Renal pelvis (tissue), 1 donor: ENCODE measurements at regions not wholly inside any gene's neighbourhood (a gene's known extent, or its start where the extent isn't known, plus 50 kb on each side); places are given as distances from the start of the nearest gene placed in this dataset.
"Not testable (repeated sequence)": the region's sequence is repeated elsewhere in the genome, so short reads cannot be mapped to it uniquely, and the experiment has no call there.

Experiments
- DNase-seq: peaks from one replicate; pipeline ENCODE4 v3.0.0-alpha.2; 2013

DNA sequence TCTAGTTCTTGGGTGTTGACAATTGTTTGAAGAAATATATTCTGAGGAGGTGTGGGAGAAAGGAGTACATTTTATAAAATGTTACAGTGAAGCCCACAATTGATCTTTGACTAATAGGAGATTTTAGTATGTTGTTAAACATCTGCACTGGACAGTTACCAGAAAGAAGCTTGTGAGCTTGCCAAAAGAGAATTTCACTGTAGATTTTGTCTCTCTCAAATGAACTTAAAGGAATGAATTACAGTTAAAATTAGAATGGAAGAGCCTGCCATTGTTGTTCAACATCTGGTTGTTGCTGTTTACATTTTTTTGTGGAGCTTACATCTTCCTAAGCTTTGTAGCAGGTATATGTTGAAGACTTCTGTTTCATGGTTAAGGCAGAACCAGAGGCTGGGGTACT is 620.5 kb upstream of the CCDC179 start:
- no peak for DNase-seq

DNA sequence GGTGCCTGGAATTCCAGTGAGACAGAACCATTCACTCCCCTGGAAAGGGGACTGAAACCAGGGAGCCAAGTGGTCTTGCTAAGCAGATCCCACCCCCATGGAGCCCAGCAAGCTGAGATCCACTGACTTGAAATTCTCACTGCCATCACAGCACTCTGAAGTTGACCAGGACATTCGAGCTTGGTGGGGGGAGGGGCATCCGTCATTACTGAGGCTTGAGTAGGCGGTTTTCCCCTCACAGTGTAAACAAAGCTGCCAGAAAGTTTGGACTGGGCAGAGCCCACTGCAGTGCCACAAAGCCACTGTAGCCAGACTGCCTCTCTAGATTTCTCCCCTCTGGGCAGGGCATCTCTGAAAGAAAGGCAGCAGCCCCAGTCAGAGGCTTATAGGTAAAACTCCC is 623.9 kb upstream of the CCDC179 start:
- DNase-seq, result peak; percentile 2

DNA sequence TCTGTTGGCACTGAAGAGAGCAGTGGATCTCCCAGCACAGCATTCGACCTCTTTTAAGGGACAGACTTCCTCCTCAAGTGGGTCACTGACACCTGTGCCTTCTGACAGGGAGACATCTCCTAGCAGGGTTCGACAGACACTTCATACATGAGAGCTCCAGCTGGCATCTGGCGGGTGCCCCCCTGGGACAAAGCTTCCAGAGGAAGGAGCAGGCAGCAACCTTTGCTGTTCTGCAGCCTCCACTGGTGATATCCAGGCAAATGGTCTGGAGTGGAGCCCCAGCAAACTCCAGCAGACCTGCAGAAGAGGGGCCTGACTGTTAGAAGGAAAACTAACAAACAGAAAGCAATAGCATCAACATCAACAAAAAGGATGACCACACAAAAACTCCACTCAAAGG is 624.3 kb upstream of the CCDC179 start:
- not testable (repeated sequence) for DNase-seq

- DNase-seq, result no peak
These were observed 630.4 kb upstream of the CCDC179 start for GRCh38 chr11:23490557-23491235.

GRCh38 chr11:23494981-23495380 is 634.7 kb upstream of the CCDC179 start:
- no peak for DNase-seq

DNA sequence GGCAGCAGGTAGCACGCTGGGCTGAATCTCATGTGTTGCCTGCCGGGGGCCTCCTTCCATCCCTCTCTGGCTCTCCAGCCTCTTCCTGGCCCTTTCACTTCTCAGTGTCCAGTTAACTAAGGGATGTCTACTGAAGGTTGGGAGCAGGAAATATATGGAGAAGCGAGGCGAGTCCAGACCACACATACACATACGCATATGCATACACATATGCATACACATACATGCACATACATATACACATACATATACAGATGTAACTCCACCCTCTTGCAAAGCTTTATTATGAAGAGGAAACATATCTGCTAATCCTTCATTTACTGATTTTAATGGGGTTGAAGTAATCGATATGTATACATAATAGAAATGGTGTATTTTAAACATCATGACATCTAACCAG is 636.1 kb upstream of the CCDC179 start:
- no peak for DNase-seq

DNA sequence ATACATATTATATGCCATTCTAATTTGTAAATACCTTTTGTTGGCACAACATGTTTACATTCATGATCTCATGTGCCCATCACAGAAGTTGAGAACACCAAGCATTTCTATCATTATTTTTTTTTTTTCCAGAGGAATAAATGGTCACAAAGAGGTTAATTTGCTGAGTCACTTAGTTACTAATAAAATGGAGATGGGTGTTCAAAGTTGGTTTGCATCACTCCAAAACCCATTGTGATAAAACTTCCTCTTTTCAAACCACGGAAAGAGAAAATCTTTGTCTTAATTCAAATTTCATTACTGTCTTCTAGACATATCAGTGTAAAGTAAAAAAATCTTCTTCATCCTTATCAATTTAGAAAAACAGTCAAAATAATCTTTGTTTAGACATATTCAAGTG is 636.8 kb upstream of the CCDC179 start:
- DNase-seq, result no peak

- no peak for DNase-seq
These were observed 642.1 kb upstream of the CCDC179 start for GRCh38 chr11:23502389-23502788.

- no peak for DNase-seq
These were observed 642.6 kb upstream of the CCDC179 start for GRCh38 chr11:23502826-23503225.

DNA sequence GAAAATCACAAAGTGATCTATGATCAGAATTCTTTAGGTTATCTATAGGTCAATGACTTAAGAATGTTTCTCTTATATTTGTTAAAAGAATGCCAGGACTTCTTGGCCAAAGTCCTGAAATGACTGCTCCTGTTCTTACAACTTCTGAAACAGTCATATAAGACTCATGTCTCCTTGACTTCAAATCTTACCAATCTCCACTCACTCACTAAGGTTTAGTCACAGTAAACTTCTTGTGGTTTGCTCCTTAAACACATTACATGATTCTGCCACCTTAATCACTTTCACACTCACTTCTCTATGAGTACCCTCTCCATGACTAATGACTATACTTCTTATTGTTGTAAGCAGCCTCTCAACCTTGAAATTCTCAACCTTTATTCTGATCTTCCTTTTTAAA is 648.7 kb upstream of the CCDC179 start:
- no peak for DNase-seq

- DNase-seq, result no peak
These were observed 649.5 kb upstream of the CCDC179 start for GRCh38 chr11:23509821-23510220.

- no peak for DNase-seq
These were observed 658.9 kb upstream of the CCDC179 start for GRCh38 chr11:23519194-23519593.

DNA sequence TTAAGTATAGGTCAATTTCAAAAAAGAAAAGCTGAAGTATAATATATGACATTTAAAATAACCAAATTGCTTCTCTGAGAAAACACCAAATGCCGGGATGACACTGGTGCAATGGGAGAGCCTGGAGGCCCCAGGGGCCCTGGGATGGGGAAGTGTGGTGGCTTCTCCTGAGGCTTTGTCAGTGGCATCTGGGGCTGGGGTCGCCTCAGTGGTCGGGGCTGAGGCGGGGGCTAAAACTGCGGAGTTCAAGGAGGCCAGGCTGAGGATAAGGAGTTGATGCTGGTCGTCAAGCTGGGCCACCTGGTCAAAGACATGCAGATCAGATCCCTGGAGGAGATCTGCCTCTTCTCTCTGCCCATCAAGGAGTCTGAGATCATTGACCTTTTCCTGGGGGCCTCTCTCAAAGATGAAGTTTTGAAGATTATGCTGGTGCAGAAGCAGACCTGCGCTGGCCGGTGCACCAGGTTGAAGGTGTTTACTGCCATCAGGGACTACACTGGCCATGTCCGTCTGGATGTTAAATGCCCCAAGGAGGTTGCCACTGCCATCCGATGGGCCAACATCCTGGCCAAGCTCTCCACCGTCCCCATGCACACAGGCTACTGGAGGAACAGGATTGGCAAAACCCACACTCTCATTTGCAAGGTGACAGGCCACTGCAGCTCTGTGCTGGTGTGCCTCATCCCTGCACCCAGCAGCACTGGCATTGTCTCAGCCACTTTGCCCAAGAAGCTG is 660.1 kb upstream of the CCDC179 start:
- DNase-seq, result no peak

GRCh38 chr11:23536907-23537306 is 676.6 kb upstream of the CCDC179 start:
- no peak for DNase-seq

DNA sequence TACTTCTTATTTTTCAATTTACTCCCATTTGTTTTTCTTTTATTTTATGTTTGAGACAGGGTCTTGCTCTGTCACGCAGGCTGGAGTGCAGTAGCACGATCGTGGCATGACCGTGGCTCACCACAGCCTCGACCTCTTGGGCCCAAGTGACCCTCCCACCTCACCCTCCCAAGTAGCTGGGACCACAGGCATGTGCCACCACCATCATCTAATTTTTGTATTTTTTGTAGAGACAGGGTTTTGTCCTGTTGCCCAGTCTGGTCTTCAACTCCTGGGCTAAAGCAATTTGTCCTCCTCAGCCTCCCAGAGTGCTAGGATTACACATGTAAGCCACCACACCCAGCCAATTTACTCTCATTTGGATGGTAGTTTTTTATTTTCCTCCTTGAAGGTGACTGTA is 679.3 kb upstream of the CCDC179 start:
- no peak for DNase-seq

GRCh38 chr11:23540101-23540561 is 679.9 kb upstream of the CCDC179 start:
- DNase-seq, result peak; percentile 22

GRCh38 chr11:23542189-23542588 is 681.9 kb upstream of the CCDC179 start:
- DNase-seq, result no peak

- no peak for DNase-seq
These were observed 682.5 kb upstream of the CCDC179 start for GRCh38 chr11:23542816-23543215.

DNA sequence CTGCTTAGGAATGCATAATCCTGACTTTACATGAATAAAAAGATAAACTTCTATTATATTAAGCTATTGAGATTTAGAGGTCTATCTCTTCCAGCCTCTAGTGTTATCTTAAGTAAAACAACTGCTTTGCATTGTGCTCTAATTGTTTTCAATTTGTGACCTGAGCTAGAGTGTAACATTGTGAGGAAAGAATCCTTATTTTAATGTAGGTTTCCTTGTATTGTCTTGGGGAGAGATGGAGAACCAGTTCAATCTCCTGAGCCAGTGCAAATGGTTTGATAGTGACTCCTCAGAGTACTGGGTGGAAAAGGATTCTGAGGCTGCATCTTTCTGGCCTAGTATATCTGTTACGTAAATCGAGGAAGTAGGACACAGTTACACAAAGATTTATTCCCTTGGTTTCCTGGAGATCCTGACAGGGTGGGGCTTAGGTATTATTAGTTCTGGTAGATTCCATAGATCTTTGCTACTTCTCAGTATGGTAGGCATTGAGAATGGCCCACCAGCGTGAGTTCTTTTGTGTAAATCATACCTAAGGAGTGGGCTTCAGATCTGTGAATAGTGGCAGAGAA is 683.5 kb upstream of the CCDC179 start:
- DNase-seq, result no peak

GRCh38 chr11:23551706-23552105 is 691.4 kb upstream of the CCDC179 start:
- no peak for DNase-seq

GRCh38 chr11:23554002-23554401 is 693.7 kb upstream of the CCDC179 start:
- no peak for DNase-seq

- no peak for DNase-seq
These were observed 694.8 kb upstream of the CCDC179 start for GRCh38 chr11:23555085-23555484.

GRCh38 chr11:23556163-23556750 is 696.0 kb upstream of the CCDC179 start:
- no peak for DNase-seq
